GM21528 (cell line): ENCODE measurements at regions not wholly inside any gene's neighbourhood (a gene's known extent, or its start where the extent isn't known, plus 50 kb on each side); places are given as distances from the start of the nearest gene placed in this dataset.
"Not testable (repeated sequence)": the region's sequence is repeated elsewhere in the genome, so short reads cannot be mapped to it uniquely, and the experiment has no call there.

Experiments used
- ATAC-seq: cut with Tn5 transposase; IDR thresholded peaks from one replicate; pipeline ENCODE4 v1.9.1; 2021; ENCODE audit warnings: mild to moderate bottlenecking, moderate library complexity; ENCODE audit not compliant: unreplicated experiment, low FRiP score

DNA sequence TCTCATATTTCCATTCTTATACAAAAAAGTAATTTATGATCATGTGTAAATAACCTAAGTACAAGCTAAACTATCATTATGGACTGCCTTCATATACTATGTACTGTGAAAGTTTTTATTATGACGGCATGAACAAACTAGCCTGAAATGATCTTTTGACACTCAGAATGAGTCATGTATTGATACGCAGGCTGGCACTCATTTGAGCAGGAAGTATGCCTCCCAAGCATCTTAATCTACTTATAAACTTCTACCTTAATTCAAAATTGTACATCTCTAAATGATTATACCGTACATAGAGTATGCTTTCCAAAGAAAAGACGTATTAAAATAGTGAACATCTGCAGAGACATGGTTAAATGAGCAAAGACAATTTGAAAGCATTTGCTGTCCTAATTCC is 207.1 kb upstream of the SPOPL start:
- ATAC-seq: no peak

DNA sequence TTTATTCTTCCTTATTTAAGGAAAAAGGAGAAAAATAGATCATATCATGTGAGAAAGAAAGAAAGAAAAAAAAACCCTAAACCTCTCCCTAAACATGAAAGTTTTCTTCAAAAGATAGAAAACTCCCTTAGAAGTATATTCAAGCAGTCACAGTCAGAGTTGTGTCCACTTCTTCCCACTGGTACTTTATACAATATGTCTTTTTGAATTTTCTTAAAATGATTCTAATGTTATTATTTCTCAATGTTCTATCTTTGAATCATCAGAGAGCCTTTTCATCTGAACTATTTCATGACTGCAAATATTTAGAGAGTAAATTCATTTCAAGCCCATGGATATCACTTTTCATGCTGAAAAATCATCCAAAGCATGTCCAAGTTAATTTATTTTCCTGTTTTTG is 205.2 kb upstream of the SPOPL start:
- no peak for ATAC-seq

DNA sequence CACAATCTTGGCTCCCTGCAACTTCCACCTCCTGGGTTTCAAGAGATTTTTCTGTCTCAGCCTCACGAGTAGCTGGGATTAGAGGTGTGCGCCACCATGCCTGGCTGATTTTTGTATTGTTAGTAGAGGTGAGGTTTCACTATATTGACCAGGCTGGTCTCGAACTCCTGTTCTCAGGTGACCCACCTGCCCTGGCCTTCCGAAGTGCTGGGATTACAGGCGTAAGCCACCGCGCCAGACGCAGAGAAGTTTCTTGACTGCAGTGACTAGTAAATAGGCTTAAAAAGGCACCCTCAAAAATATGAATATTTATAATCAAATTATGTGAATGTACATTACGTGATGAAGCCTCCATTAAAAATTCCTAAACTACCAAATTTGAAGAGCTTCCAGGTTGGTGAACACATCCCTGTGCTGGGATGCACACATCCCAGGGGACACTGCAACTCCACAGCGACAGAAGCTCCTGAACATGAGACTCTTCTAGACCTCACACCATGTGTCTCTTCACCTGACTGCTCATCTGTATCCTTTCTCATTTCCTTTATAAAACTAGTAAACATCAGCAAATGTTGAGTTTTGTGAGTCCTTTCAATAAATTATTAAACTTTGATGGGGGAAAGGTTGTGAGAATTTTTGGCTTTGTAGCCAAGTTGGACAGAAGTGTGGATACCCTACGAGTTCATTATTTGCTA is 203.3 kb upstream of the SPOPL start:
- ATAC-seq: peak; percentile 71

DNA sequence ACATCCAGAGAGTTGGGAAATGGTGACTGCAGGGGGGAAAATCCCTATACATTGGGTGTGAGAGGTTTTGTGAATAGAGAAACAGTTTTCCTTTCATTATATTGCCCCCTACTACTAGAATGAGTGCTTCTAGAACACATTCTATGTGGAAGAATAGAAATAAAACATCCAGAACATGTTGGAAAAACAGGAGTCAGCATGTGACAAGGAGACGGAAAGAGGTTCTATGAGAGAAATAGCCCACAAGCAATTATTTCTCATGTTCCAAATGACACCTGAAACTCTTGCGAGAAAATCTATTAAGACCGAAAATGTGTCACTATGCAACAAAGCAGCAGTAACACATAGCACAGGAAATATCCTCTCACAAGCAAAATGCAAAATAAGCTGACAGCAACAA is 202.7 kb upstream of the SPOPL start:
- ATAC-seq: peak; percentile 63

DNA sequence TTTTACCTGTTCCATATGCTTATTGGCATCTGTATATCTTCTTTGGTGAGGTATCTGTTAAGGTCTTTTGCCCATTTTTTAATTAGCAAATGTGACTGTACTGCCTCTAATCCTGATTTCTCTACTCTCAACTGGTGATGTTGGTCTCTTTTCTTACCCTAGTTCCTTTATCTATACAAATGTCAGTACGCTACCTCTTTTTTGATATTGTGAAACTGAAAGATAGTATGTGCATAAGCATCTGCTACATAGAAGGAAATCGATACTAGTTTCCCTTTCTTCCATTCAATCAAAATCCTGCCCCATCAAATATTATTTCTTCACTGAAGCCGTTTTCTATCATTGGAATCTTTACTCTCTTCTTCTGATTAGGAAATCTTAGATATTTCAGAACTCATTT is 194.9 kb upstream of the SPOPL start:
- no peak for ATAC-seq

DNA sequence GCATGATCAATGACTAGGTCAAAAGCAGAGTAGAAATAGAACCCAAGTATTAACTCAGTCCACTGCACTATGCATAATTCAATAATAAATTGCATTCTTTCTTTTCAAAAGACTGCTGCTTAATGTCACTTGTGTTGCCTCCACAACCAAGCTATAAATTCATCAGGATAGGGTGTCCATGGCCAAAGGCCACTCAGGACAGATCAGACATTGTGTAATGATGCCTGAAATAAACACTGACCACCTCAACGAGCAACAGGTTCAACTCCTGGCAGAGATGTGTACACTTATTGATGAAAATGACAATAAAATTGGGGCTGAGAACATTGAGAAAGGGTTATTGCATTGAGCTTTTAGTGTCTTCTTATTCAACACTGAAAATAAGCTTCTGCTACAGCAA is 194.5 kb upstream of the SPOPL start:
- ATAC-seq: no peak

DNA sequence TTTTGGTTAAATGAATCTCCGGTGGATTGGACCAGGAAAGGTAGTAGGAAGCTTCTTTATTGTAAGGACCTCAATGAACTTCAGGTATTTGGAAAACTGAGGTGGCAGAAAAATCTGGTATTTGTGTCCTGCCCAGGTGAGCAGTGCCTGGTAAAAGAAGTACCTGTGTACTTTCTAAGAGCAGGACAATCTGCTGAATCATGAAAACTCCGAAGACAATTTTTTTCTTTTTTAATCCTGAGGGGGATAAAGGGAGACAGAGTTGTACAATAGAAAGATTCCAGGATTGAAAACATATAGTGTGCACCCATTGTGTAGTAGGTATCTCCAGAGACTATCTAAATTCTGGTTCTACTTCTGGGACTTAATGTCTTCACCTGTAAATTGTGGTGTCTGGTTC is 191.8 kb upstream of the SPOPL start:
- no peak for ATAC-seq

DNA sequence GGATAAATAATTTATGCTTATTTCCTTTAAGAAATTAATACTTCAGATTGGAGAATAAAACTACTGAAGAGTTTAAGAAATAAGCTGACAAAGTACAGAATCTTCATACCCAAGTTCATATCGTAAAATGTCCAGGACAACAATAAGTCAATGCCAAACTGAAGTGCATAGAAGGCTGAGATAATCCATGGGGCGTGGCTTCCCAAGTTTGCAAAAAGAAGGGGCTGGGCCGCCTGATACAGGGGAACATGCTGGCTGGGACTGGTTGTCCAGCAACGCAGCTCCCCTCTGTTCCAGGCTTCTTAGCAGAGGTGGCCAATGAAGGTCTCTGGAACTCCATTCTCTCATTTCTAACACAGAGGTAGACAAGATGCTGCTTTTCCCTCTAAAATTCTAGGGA is 189.5 kb upstream of the SPOPL start:
- no peak for ATAC-seq

DNA sequence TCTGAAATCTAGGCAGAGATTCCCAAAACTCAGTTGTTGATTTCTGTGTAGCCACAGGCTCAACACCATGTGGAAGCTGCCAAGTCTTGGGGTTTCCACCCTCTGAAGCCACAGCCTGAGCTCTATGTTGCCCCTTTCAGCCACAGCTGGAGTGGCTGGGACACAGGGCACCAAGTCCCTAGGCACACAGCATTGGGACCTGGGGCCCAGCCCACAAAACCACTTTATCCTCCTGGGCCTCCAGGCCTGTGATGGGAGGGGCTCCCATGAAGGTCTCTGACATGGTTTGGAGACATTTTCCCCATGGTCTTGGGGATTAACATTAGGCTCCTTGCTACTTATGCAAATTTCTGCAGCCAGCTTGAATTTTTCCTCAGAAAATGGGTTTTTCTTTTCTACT is 186.0 kb upstream of the SPOPL start:
- not testable (repeated sequence) for ATAC-seq

DNA sequence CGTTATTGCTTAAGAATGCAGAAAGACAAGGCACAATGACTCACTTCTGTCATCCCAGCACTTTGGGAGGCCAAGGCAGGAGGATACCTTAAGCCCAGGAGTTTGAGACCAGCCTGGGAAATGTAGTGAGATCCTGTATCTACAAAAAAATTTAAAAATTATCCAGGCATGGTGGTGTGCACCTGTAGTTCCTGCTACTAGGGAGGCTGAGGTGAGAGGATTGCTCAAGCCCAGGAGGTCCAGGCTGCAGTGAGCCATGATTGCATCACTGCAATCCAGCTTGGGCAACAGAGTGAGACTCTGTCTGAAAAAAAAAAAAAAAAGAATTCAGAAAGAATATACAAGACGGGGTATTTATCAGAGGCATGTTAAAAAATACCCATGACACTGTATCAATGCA is 182.0 kb upstream of the SPOPL start:
- ATAC-seq: no peak

DNA sequence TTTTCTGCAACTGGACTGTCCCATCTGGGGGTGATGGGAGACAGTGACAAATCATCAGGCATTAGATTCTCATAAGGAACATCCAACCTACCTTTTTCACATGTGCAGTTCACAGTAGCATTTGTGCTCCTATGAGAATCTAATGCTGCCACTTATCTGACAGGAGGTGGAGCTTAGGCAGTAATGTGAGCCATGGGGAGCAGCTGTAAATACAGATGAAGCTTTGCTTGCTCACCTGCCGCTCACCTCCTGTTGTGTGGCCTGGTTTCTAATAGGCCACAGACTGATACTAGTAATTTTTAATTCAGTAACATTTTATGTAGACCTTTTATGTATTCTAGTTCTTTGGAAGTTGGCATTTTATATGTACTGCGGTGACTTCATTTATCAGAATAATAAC is 180.1 kb upstream of the SPOPL start:
- ATAC-seq: no peak

DNA sequence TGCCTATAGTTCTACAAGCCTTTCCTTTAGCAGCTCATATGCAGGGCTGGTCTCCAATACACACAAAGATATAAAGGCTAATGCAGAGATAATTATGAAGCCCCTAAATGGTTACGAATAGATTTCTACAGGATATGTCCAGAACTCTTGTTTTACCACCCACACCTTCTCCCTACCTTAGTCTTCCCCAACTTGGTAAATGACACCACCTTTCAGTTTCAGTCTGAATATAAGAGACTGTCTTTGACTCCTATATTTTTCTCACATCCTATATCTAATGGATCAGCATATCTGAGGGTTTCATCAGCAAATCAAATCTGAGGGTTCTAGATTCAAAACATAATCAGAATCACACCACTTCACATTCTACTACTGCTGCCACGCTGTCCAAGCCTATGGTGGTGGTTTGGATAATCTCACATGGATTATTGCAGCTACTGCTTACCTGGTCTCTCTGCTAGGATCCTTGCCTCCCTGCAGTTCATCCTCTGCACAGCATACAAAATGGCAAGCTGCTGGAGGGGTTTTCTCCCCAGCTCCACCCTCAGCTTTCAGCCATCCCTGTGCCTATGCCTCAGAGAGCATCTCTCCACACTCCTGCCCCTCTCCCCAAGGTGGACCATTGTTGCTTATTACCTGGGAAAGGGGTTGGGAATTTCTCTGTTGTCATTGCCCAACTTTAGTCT is 178.0 kb upstream of the SPOPL start:
- ATAC-seq: no peak

DNA sequence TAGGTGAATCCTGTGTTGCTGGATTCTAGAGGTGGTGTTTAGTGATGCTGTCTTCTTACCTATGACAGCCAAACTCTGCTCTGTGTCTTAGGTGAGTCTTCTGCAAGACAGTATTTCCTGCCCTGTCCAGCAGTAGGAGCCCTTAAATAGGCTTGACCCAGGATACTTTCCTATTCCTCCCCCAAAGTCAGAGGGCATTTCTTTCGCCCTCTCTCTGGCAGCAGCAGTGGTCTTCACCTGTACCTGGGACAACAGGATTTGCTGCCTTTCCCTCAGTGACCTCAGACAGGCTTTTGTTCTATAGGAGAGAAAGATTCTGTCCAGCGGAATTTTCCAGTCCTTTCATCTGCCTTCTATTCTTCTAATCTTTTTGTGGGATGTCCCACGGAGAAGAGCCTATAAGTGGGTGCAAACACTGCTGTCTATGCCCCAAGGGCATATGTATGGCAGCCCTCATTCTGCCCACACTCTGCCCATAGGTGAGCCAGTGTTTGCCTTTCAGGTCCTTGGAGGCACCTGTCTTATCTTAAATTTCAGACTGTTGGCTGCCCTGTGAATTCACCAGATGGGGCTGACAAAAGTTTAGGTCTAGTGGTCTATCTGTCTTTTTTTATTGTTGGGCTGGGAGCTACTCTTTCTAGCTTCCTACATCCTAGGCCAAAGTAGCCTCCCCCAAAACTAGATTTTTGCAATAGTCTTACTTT is 177.3 kb upstream of the SPOPL start:
- no peak for ATAC-seq

DNA sequence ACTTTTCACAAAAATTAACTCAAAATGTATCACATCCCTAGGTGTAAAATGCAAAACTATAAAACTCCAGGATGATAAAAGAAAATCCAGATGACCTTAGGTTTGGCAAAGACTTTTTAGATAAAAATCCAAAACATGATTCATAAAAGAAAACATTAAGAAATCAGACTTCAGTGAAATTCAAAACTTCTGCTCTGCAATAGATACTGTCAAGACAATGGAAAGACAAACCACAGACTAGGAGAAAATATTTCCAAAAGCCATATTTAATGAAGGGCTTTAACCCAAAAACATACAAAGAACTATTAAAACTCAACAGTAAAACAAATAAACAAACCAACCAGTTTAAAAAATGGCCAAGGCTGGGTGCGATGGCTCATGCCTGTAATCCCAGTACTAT is 173.6 kb upstream of the SPOPL start:
- ATAC-seq: no peak

DNA sequence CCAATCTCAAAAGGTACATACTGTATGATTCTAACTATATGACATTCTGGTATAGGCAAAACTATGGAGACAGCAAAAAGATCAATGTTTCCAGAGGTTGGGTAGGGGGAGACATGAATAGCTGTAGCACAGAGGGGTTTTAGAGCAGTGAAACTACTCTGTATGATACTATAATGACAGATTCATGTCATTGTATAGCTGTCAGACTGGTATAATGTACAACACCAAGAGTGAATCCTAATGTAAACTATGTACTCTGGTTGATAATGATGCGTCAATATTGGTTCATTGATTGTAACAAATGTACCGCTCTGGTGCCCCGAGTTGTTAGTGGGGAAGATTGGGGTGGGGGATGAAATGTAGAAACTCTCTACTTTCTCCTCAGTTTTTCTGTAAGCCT is 172.4 kb upstream of the SPOPL start:
- no peak for ATAC-seq

DNA sequence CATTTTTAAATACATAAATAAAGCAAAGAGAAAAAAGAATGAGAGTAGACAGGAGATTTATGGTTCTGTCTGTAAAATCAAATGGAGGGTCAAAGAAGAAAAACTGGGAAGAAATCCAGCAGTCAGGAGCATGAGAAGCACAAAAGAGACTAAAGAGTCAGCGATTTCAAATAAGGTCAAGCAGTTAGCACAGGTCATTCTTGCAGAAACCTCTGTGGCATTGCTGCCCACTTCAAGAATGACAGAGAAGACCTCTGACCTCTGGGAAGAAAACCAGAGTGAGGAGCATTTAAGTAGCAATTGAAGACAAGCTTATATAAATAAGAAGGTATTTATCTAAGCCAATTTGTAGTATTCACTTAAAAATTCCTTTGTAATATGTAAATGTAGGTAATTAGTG is 172.0 kb upstream of the SPOPL start:
- no peak for ATAC-seq

DNA sequence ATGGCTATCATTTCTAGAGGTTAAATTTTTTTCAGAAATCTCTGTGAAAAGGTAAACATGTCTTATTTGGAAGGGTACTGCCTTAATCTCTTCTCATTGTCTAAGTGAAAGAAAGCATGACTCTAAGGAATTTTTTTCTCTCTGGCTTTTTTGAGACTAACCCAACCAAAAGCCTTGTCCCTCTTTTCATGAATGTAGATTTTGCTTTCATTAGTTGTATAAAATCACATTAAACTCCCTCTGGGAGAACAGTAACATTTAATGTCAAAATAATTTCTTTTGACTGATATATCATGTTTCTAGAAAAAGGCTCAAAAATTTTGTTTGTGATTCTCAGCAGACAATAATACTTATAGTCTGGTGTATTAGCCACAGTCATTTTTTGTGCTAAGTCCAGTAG is 168.4 kb upstream of the SPOPL start:
- ATAC-seq: no peak

DNA sequence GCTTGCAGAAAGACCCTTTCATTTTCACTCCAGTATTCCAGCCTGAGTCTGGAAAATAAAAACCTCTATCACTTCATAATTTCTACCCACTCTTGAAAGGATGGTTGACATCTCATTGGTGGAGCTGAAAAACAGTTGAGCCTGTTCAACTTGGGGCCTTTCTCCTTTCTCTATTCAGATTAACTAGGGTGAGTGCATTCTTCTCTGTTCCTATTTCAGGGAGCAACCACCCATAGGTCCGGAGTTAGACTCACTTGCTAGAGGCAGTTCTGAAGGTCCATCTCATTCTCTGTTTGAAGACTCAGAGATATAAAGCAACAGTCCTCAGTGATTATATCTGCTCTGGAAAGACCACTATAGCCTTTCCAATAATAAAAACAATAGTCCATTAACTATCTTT is 167.9 kb upstream of the SPOPL start:
- no peak for ATAC-seq

DNA sequence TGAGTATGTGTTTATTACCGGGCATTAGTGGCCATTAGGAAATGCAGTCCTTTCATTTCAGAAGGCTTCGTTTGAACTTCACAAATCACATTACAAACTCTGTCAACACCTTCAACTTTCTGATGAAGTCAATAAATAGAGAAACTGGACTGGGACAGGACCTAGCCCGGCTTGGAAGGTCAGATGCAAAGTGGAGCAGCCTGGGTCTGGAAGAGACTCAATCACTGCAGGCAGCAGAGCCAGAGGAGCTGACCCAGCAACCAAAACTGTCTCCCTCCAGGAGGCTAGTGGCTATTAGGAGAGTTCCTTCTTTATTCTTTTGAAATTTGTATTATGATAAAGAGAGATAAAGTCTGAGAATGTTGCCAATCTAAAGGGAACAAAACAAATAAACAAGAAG is 167.2 kb upstream of the SPOPL start:
- no peak for ATAC-seq

DNA sequence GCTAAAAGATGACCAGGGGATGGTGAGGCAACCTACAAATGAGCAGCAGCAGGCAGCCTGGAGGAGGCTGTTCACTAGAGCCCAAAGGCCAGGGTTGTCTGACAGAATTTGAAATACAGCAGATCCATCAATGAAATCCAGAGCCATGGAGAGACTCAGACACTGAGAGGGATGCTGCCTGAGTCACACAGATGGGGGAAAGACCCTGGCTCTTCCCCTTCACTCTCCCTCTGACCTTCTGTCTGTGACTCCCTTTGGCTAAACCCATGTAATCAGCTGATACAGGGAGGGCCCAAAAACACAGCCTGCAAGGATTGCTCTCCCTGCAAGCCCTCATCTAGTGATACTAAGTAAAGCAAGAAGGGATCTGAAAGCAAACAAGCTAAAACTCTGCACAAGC is 166.5 kb upstream of the SPOPL start:
- ATAC-seq: no peak

DNA sequence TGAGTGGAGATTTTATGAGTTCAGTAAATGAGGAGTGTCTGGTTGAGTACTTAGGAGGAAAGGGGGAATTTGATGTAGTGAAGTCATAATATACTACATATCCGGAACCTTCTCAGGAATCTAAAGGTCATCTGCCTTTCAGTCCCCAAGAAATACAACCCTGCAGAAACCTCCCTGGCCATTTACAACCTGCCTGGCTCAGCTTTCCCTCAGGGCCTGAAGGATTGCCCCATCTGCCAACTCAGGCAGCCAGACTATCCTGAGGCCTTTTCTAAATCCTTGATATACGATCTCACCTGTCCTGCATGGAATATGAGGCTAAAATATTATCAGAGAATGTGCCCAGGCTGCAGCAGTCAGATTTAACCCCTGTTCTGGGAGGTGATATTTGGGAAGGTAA is 165.4 kb upstream of the SPOPL start:
- no peak for ATAC-seq

DNA sequence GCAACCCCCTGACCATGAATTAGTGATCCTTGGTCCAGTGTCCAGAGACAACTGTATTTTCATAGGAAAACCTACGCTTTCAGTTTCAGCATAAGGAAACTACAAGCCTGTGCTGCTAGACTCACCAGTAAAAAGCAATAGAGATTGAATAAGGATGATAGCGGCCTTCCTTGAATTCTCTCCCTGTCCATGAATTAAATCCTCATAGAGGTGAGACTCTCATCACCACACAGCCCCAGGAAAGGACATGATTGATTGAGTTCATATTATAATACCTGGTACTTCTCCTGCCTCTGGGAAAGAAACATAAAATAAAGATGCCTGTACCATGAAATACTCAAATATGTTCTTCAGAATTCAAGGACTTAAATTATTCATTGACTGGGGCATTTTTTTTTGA is 146.3 kb upstream of the SPOPL start:
- ATAC-seq: no peak
